Tibial artery (tissue), 4 donors: ENCODE measurements at regions not wholly inside any gene's neighbourhood (a gene's known extent, or its start where the extent isn't known, plus 50 kb on each side); places are given as distances from the start of the nearest gene placed in this dataset.

ENCODE experiments used
- DNase-seq, 2 donors: peaks; one replicate each; pipeline ENCODE4 v3.0.0-alpha.2; 2019
- H3K27ac ChIP-seq, 2 donors: fragments of 200-600 bp; sonication (generic) in 1 of 2; 1 replicate in 1 of 2; 2 replicates in 1 of 2; pipeline ENCODE4 v1.5.1; 2018 to 2019; ENCODE audit warnings: mild to moderate bottlenecking in 1 of 2
- H3K27me3 ChIP-seq, 2 donors: fragments of 200-600 bp; sonication (generic) in 1 of 2; one replicate each; pipeline versions ENCODE4 v1.5.1 to v1.6.0; 2016 to 2019
- H3K36me3 ChIP-seq, 3 donors: fragments of 200-600 bp; sonication (generic) in 2 of 3; one replicate each; pipeline ENCODE4 v1.5.1; 2016 to 2019; ENCODE audit warnings: mild to moderate bottlenecking in 2 of 3
- H3K4me1 ChIP-seq, 4 donors: fragments of 200-600 bp; sonication (generic) in 2 of 4; 1 replicate in 3 of 4; 2 replicates in 1 of 4; pipeline ENCODE4 v1.5.1; 2016 to 2019
- H3K4me3 ChIP-seq, 2 donors: fragments of 200-600 bp; sonication (generic) in 1 of 2; 1 replicate in 1 of 2; 2 replicates in 1 of 2; pipeline ENCODE4 v1.5.1; 2018 to 2019; ENCODE audit warnings: mild to moderate bottlenecking in 2 of 2
- H3K9me3 ChIP-seq, 3 donors: fragments of 200-600 bp; sonication (generic) in 1 of 3; one replicate each; pipeline ENCODE4 v1.5.1; 2016 to 2019
- intact Hi-C: fragments of 100-400 bp; cut with DNase I; formaldehyde crosslinking; loops from one replicate; pipeline ENCODE4 v1.15.0; 2023; ENCODE audit warnings: low total_unique reads
- TF ChIP-seq, protein P1 (sequence below), 2 experiments: fragments of 200-600 bp in 1 of 2; fragments of 450-650 bp in 1 of 2; IDR thresholded peaks; one replicate each; pipeline ENCODE4 v1.5.1; 2017 to 2019; ENCODE audit warnings: antibody characterized with exemption in 2 of 2, mild to moderate bottlenecking in 1 of 2, moderate library complexity in 1 of 2

DNA sequence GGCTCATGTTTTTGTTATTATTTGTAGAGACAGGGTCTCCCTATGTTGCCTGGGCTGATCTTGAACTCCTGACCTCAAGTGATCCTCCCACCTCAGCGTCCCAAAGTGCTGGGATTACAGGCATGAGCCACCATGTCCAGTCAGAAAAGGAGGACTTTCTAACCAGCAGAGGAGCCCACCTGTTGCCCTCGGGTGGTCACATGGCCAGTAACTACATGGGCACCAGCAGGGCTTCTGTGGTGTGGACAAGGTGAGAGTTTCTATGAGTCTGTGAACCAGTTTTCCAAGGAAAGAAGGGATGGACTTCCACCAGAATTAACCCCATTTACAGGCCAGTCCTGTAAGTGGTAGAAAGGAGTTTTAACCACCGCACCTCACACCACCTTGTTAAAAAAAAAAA, 125.4 kb downstream of the RIN2 start:
- no peak overlapping the region for H3K4me3 ChIP-seq
- DNase-seq: no peak
- H3K27ac ChIP-seq: no peak overlapping the region
- peaks cover 0 to 33% (median 26%) of the 10 kb centered on the region in 4 donors for H3K4me1 ChIP-seq
- H3K36me3 ChIP-seq: no peaks in the 10 kb centered on the region
- intact Hi-C loops: no loop called here
- no peaks in the 10 kb centered on the region for H3K27me3 ChIP-seq
- TF ChIP-seq, protein P1, sequence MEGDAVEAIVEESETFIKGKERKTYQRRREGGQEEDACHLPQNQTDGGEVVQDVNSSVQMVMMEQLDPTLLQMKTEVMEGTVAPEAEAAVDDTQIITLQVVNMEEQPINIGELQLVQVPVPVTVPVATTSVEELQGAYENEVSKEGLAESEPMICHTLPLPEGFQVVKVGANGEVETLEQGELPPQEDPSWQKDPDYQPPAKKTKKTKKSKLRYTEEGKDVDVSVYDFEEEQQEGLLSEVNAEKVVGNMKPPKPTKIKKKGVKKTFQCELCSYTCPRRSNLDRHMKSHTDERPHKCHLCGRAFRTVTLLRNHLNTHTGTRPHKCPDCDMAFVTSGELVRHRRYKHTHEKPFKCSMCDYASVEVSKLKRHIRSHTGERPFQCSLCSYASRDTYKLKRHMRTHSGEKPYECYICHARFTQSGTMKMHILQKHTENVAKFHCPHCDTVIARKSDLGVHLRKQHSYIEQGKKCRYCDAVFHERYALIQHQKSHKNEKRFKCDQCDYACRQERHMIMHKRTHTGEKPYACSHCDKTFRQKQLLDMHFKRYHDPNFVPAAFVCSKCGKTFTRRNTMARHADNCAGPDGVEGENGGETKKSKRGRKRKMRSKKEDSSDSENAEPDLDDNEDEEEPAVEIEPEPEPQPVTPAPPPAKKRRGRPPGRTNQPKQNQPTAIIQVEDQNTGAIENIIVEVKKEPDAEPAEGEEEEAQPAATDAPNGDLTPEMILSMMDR (IDR thresholded peaks at IDR 0.05): no peak
- no peaks in the 10 kb centered on the region for H3K9me3 ChIP-seq

- TF ChIP-seq, protein P1 (IDR thresholded peaks at IDR 0.05): no peak
- no peak overlapping the region for H3K4me3 ChIP-seq
- H3K36me3 ChIP-seq: no peaks in the 10 kb centered on the region
- no peak for DNase-seq
- no peaks in the 10 kb centered on the region for H3K9me3 ChIP-seq
- H3K4me1 ChIP-seq: peaks cover 0 to 53% (median 39%) of the 10 kb centered on the region in 4 donors
- intact Hi-C loops: no loop called here
- no peaks in the 10 kb centered on the region for H3K27me3 ChIP-seq
- H3K27ac ChIP-seq: peak overlapping the region; percentile 82 to 86
Measured at GRCh38 chr20:19885594-19885938, 127.5 kb downstream of the RIN2 start.

- no peaks in the 10 kb centered on the region for H3K9me3 ChIP-seq
- TF ChIP-seq, protein P1 (IDR thresholded peaks at IDR 0.05): no peak
- H3K36me3 ChIP-seq: peaks cover 0 to 1% (median 0%) of the 10 kb centered on the region in 3 donors
- H3K4me3 ChIP-seq: peak overlapping the region; percentile 32 to 43
- DNase-seq: peak; percentile 61 to 80
- H3K4me1 ChIP-seq: peaks cover 0 to 58% (median 39%) of the 10 kb centered on the region in 4 donors
- no peaks in the 10 kb centered on the region for H3K27me3 ChIP-seq
- peak overlapping the region; percentile 82 to 86 for H3K27ac ChIP-seq
- intact Hi-C loops: no loop called here
Measured at GRCh38 chr20:19885939-19886660, 128.0 kb downstream of the RIN2 start.

- TF ChIP-seq, protein P1 (IDR thresholded peaks at IDR 0.05): no peak
- peak overlapping the region; percentile 32 to 43 for H3K4me3 ChIP-seq
- no peaks in the 10 kb centered on the region for H3K27me3 ChIP-seq
- peaks cover 0 to 65% (median 39%) of the 10 kb centered on the region in 4 donors for H3K4me1 ChIP-seq
- intact Hi-C loops: no loop called here
- H3K36me3 ChIP-seq: peaks cover 0 to 6% (median 0%) of the 10 kb centered on the region in 3 donors
- DNase-seq: no peak
- H3K27ac ChIP-seq: peak overlapping the region; percentile 82 to 86
- H3K9me3 ChIP-seq: no peaks in the 10 kb centered on the region
Measured at GRCh38 chr20:19886661-19887288, 128.7 kb downstream of the RIN2 start.

- intact Hi-C loops: no loop called here
- TF ChIP-seq, protein P1 (IDR thresholded peaks at IDR 0.05): no peak
- no peaks in the 10 kb centered on the region for H3K9me3 ChIP-seq
- H3K27ac ChIP-seq: peak overlapping the region; percentile 82 to 86
- H3K4me1 ChIP-seq: peaks cover 0 to 67% (median 39%) of the 10 kb centered on the region in 4 donors
- H3K27me3 ChIP-seq: no peaks in the 10 kb centered on the region
- H3K36me3 ChIP-seq: peaks cover 0 to 6% (median 0%) of the 10 kb centered on the region in 3 donors
- peak overlapping the region; percentile 32 to 43 for H3K4me3 ChIP-seq
- DNase-seq: no peak
Measured at GRCh38 chr20:19887556-19888268, 129.4 kb upstream of the NAA20 start.
